Smooth muscle cell (in vitro differentiated cells): ENCODE measurements at regions not wholly inside any gene's neighbourhood (a gene's known extent, or its start where the extent isn't known, plus 50 kb on each side); places are given as distances from the start of the nearest gene placed in this dataset.

Experiments
- DNase-seq: peaks from one replicate; lab custom pipeline; 2025; ENCODE audit not compliant: unreplicated experiment; lab: John Stamatoyannopoulos, UW
- H2AFZ ChIP-seq: fragments of 200-600 bp; sonication (generic); 2 replicates; pipeline ENCODE4 v1.6.0; 2016; ENCODE audit warnings: antibody characterized with exemption, low read depth, mild to moderate bottlenecking
- H3F3A ChIP-seq: fragments of 200-600 bp; sonication (generic); 2 replicates; pipeline ENCODE4 v1.6.0; 2017; ENCODE audit warnings: antibody characterized with exemption, low read depth
- H3K27ac ChIP-seq: fragments of 200-600 bp; sonication (generic); 2 replicates; pipeline ENCODE4 v1.5.1; 2016; ENCODE audit warnings: low read depth, mild to moderate bottlenecking
- H3K27me3 ChIP-seq: fragments of 200-600 bp; sonication (generic); 2 replicates; pipeline ENCODE4 v1.6.1; 2016; ENCODE audit warnings: low read depth, mild to moderate bottlenecking
- H3K36me3 ChIP-seq: fragments of 200-600 bp; sonication (generic); 2 replicates; pipeline ENCODE4 v1.5.1; 2016; ENCODE audit warnings: low read depth
- H3K4me1 ChIP-seq: fragments of 200-600 bp; sonication (generic); 2 replicates; pipeline ENCODE4 v1.5.1; 2016; ENCODE audit warnings: low read depth
- H3K4me2 ChIP-seq: fragments of 200-600 bp; sonication (generic); 2 replicates; pipeline ENCODE4 v1.6.0; 2016; ENCODE audit warnings: mild to moderate bottlenecking
- H3K4me3 ChIP-seq: fragments of 200-600 bp; sonication (generic); 2 replicates; pipeline ENCODE4 v1.5.1; 2016; ENCODE audit warnings: mild to moderate bottlenecking
- H3K79me2 ChIP-seq: fragments of 200-600 bp; sonication (generic); 2 replicates; pipeline ENCODE4 v1.6.0; 2016; ENCODE audit warnings: low read depth, mild to moderate bottlenecking
- H3K9ac ChIP-seq: fragments of 200-600 bp; sonication (generic); 2 replicates; pipeline ENCODE4 v1.6.0; 2016; ENCODE audit warnings: low read depth
- H3K9me3 ChIP-seq: fragments of 200-600 bp; sonication (generic); replicated peaks from 2 replicates; pipeline ENCODE4 v1.5.1; 2016; ENCODE audit warnings: low read depth
- H4K20me1 ChIP-seq: fragments of 200-600 bp; sonication (generic); 2 replicates; pipeline ENCODE4 v1.6.0; 2016; ENCODE audit warnings: low read depth
- WGBS: methylation state at CpG from one replicate; pipeline ENCODE4 v1.1.7; 2016; ENCODE audit warnings: low lambda C conversion rate; 5-methylcytosine and 5-hydroxymethylcytosine counted together
- TF ChIP-seq, protein P1 (sequence below): fragments of 200-600 bp; sonication (generic); IDR thresholded peaks from 2 replicates; pipeline ENCODE4 v1.5.1; 2017; ENCODE audit warnings: borderline replicate concordance, mild to moderate bottlenecking, antibody characterized with exemption; ENCODE audit not compliant: insufficient read depth, poor library complexity, severe bottlenecking

DNA sequence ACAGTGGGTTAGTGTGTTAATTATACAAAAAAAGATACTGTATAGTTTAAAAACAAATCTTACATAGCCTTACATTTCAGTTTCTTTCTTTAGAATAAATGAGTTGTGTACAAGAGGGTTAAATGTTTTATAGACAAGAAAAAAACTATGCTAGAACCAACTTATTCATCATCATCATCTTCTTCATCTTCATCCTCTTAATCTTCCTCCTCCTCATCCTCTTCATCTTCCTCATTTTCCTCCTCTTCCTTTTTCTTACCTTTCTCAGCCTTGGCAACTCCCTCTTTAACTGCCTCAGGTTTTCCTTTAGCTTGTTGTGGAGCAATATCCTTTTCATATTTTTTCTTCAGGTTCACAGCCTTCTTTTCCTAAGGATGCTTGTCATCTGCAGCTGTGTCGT lies 53.7 kb downstream of the RPS12 start:
- H3K79me2 ChIP-seq = no peaks in the 10 kb centered on the region
- no peaks in the 10 kb centered on the region for H3K9me3 ChIP-seq
- H4K20me1 ChIP-seq = no peaks in the 10 kb centered on the region
- no peak overlapping the region for H3K4me3 ChIP-seq
- TF ChIP-seq, protein P1, sequence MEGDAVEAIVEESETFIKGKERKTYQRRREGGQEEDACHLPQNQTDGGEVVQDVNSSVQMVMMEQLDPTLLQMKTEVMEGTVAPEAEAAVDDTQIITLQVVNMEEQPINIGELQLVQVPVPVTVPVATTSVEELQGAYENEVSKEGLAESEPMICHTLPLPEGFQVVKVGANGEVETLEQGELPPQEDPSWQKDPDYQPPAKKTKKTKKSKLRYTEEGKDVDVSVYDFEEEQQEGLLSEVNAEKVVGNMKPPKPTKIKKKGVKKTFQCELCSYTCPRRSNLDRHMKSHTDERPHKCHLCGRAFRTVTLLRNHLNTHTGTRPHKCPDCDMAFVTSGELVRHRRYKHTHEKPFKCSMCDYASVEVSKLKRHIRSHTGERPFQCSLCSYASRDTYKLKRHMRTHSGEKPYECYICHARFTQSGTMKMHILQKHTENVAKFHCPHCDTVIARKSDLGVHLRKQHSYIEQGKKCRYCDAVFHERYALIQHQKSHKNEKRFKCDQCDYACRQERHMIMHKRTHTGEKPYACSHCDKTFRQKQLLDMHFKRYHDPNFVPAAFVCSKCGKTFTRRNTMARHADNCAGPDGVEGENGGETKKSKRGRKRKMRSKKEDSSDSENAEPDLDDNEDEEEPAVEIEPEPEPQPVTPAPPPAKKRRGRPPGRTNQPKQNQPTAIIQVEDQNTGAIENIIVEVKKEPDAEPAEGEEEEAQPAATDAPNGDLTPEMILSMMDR = no peak
- 97% methylated on average over 1 of the region's 1 CpG for WGBS
- no peak for DNase-seq
- no peak overlapping the region for H3K9ac ChIP-seq
- no peaks in the 10 kb centered on the region for H3K36me3 ChIP-seq
- no peaks in the 10 kb centered on the region for H3K27me3 ChIP-seq
- no peak overlapping the region for H2AFZ ChIP-seq
- H3K27ac ChIP-seq = no peak overlapping the region
- H3K4me2 ChIP-seq = no peak overlapping the region
- peaks cover 6% of the 10 kb centered on the region for H3K4me1 ChIP-seq
- H3F3A ChIP-seq = peaks cover 4% of the 10 kb centered on the region

DNA sequence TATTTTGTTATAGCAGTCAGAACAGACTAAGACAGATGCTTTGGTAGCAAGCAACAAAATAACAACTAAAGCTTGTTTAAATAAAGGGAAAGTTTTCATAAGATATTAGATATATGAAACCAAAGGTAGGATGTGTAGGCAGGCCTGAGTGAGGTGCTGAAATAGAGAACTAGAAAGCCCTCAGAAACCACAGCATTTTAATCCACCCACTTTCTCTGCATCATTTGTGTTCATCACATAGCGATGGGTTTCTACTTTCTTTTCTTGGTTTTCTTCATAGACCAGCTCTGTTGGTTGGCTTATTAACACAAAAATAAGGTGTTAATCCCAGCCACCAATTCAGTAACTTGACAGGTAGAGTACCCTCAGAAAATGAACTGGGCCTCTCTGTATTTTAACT lies 58.6 kb downstream of the RPS12 start:
- Histone ChIP-seq H2AFZ (no peak overlapping the region), H4K20me1 (no peaks in the 10 kb centered on the region), H3K4me2 (no peak overlapping the region), H3K36me3 (no peaks in the 10 kb centered on the region), H3K79me2 (no peaks in the 10 kb centered on the region), H3K4me1 (no peaks in the 10 kb centered on the region), H3K4me3 (no peak overlapping the region), H3K9me3 (no peaks in the 10 kb centered on the region), H3K27me3 (no peaks in the 10 kb centered on the region), H3K27ac (no peak overlapping the region), H3F3A (no peaks in the 10 kb centered on the region), H3K9ac (no peak overlapping the region)
- WGBS = 80% methylated on average over 1 of the region's 1 CpG
- DNase-seq = no peak
- TF ChIP-seq, protein P1 = no peak

DNA sequence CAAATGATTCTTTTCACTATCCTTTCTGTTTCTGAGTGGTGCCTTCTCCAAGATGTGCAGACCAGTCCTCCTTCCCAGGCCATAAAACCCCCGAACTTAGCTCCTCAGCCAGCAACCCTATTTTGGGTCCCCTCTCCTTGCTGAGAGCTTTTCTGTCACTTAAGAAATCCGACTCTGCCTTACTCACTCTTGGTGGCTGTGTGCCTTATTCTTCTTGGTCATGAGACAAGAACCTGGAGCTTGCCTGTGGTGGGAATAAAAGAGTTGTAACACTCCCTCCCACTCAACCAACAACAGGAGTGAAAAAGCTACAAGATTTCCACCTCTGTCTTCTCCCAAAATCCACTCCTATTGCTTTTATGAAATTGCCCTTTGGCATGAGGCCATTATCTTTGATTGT lies 62.6 kb downstream of the RPS12 start:
- Histone ChIP-seq H3K9me3 (no peaks in the 10 kb centered on the region), H3K79me2 (no peaks in the 10 kb centered on the region), H3K36me3 (no peaks in the 10 kb centered on the region), H3K27me3 (no peaks in the 10 kb centered on the region), H3K9ac (no peak overlapping the region), H3F3A (no peaks in the 10 kb centered on the region), H3K4me3 (no peak overlapping the region), H3K27ac (no peak overlapping the region), H3K4me2 (no peak overlapping the region), H4K20me1 (no peaks in the 10 kb centered on the region), H2AFZ (no peak overlapping the region), H3K4me1 (no peaks in the 10 kb centered on the region)
- TF ChIP-seq, protein P1 = no peak
- WGBS = 82% methylated on average over 2 of the region's 2 CpGs
- no peak for DNase-seq

DNA sequence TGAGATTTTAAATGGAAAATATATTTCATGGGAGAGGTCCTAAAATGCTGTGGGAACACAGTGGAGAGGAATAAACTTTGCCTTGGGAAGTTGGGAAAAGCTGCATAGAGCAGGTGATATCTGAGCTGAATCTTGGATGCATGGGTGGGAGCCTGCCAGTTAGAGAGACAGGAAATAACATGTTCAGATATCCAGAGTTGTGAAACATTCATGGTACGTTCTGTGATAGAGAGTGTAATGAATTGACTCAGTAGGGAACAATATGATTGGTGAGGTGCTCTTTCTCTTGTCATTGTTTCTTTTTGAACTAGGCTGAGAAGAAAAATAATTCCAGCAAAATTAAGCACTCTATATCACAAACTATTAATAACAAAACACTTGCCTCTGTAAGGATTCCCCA lies 72.8 kb downstream of the RPS12 start:
- 52% methylated on average over 1 of the region's 1 CpG for WGBS
- Histone ChIP-seq H3K79me2 (no peaks in the 10 kb centered on the region), H4K20me1 (no peaks in the 10 kb centered on the region), H3K27ac (no peak overlapping the region), H3K9me3 (no peaks in the 10 kb centered on the region), H3K27me3 (no peaks in the 10 kb centered on the region), H3K36me3 (no peaks in the 10 kb centered on the region), H3F3A (no peaks in the 10 kb centered on the region), H3K4me1 (no peaks in the 10 kb centered on the region), H3K4me2 (no peak overlapping the region), H2AFZ (no peak overlapping the region), H3K4me3 (no peak overlapping the region), H3K9ac (no peak overlapping the region)
- DNase-seq = no peak
- TF ChIP-seq, protein P1 = no peak
